ENCODE measurements at regions not wholly inside any gene's neighbourhood (a gene's known extent, or its start where the extent isn't known, plus 50 kb on each side); places are given as distances from the start of the nearest gene placed in this dataset.

GRCh38 chr19:5230730-5231555 is 109.7 kb downstream of the PTPRS start:
- Histone ChIP-seq H3K9ac (ENCODE audit: insufficient read depth, low read length, poor library complexity, severe bottlenecking) (no peak overlapping the region), H2AFZ (ENCODE audit: insufficient read depth, low read depth, low read length, poor library complexity, severe bottlenecking) (no peak overlapping the region), H4K20me1 (ENCODE audit: insufficient read depth, low read length) (no peaks in the 10 kb centered on the region), H3K4me2 (replicated peaks; ENCODE audit: extremely low read depth, low read length, poor library complexity, severe bottlenecking) (no peak overlapping the region), H3K27ac (ENCODE audit: low read depth in 1 of 2, low read length in 2 of 2) (no peak overlapping the region), H3K79me2 (ENCODE audit: insufficient read depth, low read length) (no peaks in the 10 kb centered on the region), H3K4me3 (replicated peaks in 1 of 3; ENCODE audit: low read depth in 2 of 3, low read length in 3 of 3) (no peak overlapping the region), H3K4me1 (ENCODE audit: control insufficient read depth in 1 of 2, insufficient read depth in 2 of 2, low read length in 2 of 2) (no peaks in the 10 kb centered on the region), H3K27me3 (ENCODE audit: control insufficient read depth in 2 of 2, insufficient read depth in 2 of 2, low read length in 2 of 2) (peaks cover 2 to 8% of the 10 kb centered on the region in 2 donors), H3K36me3 (replicated peaks in 1 of 2; ENCODE audit: control insufficient read depth in 1 of 2, insufficient read depth in 2 of 2, low read length in 2 of 2) (no peaks in the 10 kb centered on the region), H3K9me3 (replicated peaks in 1 of 2; ENCODE audit: control insufficient read depth in 1 of 2, insufficient read depth in 1 of 2, low read length in 2 of 2) (no peaks in the 10 kb centered on the region)
- WGBS (ENCODE audit: insufficient coverage), result 94% methylated on average over 29 of the region's 41 CpGs
- intact Hi-C loops (cut with micrococcal nuclease), result no loop called here
- Mint-ChIP-seq H3K27ac (no peak overlapping the region), H3K4me3 (no peak overlapping the region), H3K4me1 (peaks cover 5% of the 10 kb centered on the region), H3K36me3 (no peaks in the 10 kb centered on the region), H3K9me3 (peaks cover 0 to 20% (median 1%) of the 10 kb centered on the region in 7 donors), H3K27me3 (ENCODE audit: low read depth in 3 of 3) (peaks cover 16 to 29% (median 27%) of the 10 kb centered on the region in 3 donors)
- TF ChIP-seq CTCF (IDR thresholded peaks at IDR 0.05), result no peak
- no peak for DNase-seq

- Histone ChIP-seq H3K4me3 (replicated peaks in 1 of 3; ENCODE audit: low read depth in 2 of 3, low read length in 3 of 3) (no peak overlapping the region), H3K27ac (ENCODE audit: low read depth in 1 of 2, low read length in 2 of 2) (no peak overlapping the region), H2AFZ (ENCODE audit: insufficient read depth, low read depth, low read length, poor library complexity, severe bottlenecking) (no peak overlapping the region), H3K27me3 (ENCODE audit: control insufficient read depth in 2 of 2, insufficient read depth in 2 of 2, low read length in 2 of 2) (peaks cover 2 to 8% of the 10 kb centered on the region in 2 donors), H3K36me3 (replicated peaks in 1 of 2; ENCODE audit: control insufficient read depth in 1 of 2, insufficient read depth in 2 of 2, low read length in 2 of 2) (no peaks in the 10 kb centered on the region), H3K4me1 (ENCODE audit: control insufficient read depth in 1 of 2, insufficient read depth in 2 of 2, low read length in 2 of 2) (no peaks in the 10 kb centered on the region), H3K9ac (ENCODE audit: insufficient read depth, low read length, poor library complexity, severe bottlenecking) (no peak overlapping the region), H4K20me1 (ENCODE audit: insufficient read depth, low read length) (no peaks in the 10 kb centered on the region), H3K79me2 (ENCODE audit: insufficient read depth, low read length) (no peaks in the 10 kb centered on the region), H3K9me3 (replicated peaks in 1 of 2; ENCODE audit: control insufficient read depth in 1 of 2, insufficient read depth in 1 of 2, low read length in 2 of 2) (no peaks in the 10 kb centered on the region), H3K4me2 (replicated peaks; ENCODE audit: extremely low read depth, low read length, poor library complexity, severe bottlenecking) (no peak overlapping the region)
- DNase-seq, result no peak
- peaks cover 16 to 29% (median 28%) of the 10 kb centered on the region in 3 donors for H3K27me3 Mint-ChIP-seq (ENCODE audit: low read depth in 3 of 3)
- intact Hi-C loops (cut with micrococcal nuclease), result no loop called here
- WGBS (ENCODE audit: insufficient coverage), result 77% methylated on average over 2 of the region's 10 CpGs
- no peak overlapping the region for H3K27ac Mint-ChIP-seq
- H3K4me3 Mint-ChIP-seq, result peak overlapping the region in 1 of 2 donors; percentile 14
- H3K4me1 Mint-ChIP-seq, result peaks cover 5% of the 10 kb centered on the region
- H3K36me3 Mint-ChIP-seq, result no peaks in the 10 kb centered on the region
- peaks cover 0 to 20% (median 1%) of the 10 kb centered on the region in 7 donors for H3K9me3 Mint-ChIP-seq
- no peak for TF ChIP-seq CTCF (IDR thresholded peaks at IDR 0.05)
Observed at GRCh38 chr19:5229778-5230335, 110.8 kb downstream of the PTPRS start.

Data from CD14-positive monocyte (primary cell).